NCI-H2196 (cell line): ENCODE measurements at regions not wholly inside any gene's neighbourhood (a gene's known extent, or its start where the extent isn't known, plus 50 kb on each side); places are given as distances from the start of the nearest gene placed in this dataset.

ENCODE experiments used
- DNase-seq: peaks from one replicate; lab custom pipeline; 2025; ENCODE audit not compliant: unreplicated experiment; lab: John Stamatoyannopoulos, UW

DNA sequence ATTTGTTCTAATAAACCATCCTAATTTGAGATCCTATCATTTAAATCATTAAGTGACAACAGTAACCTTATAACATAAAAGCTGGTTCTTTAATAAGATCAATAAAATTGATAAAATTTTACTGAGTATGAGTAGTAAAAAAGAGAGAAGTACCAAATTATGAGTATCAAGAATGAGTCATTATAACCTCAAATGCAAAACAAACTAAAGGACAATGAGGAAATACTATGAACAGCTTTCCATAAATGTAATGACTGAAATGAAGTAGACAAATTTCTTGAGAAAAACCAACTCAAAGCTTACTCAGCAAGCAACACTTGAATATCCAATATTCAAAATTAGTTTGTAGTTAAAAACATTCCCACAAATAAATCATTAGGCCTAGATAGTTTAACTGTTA is 433.0 kb downstream of the ZEB2 start:
- no peak for DNase-seq

DNA sequence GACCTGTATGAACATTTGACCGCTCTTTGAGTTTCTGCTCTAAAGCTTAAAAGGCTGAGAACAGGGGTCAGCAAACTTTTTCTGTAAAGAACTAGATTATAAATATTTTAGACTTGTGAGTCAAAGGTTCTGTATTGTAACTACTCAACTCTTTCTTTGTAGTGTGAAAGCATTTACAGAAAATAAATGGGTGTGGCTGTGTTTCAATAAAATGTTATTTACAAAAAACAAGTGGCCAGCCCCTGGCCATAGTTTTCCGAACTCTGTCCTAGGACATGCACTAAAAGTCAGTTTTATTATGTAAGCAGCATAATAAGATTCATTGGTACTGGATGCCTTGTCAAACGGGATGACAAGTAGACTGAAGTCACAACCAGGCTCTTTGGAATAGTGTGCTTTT is 434.9 kb downstream of the ZEB2 start:
- DNase-seq, result no peak

DNA sequence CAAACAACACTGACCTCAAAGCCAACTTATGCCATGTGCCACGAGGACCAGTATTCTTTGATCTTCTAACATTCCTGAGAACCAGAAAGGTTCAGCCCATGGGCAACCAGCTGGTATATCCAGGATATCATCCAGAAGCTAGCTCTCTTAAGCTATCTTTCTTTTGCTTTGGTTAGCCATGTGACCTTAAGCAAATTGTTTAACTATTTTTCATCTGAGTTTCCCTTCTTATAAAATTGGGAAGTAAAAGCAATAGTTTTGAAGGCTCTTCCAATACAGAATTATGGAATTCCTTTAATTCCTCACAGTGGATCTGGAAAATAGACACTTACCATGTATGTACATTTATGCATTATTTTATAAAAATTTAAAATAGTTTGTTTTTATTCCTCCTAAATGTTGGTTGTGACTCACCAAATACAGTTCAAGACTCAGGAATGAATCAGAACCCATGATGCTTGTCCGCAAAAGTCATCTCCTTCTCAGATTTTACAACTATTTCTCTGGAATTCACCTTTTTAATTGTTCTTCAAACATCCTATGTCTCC is 435.7 kb downstream of the ZEB2 start:
- no peak for DNase-seq

DNA sequence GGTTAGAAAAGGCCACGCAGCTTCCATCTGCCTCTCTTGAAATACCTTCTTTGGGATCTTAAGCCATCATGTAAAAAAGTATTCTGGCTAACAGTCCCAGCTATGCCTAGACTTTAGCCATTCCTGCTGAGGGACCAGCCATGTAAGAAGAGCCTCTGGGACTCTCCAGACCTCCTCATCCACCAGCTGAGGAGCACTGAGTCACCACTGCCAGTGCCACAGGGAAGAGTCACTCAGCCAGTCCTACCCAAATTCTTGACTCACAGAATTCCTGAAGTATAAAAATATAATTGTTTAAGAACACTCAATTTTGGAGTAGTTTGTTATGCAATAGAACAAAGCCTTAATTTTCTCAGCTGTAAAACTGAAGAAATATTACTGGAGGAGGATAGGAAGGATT is 436.7 kb downstream of the ZEB2 start:
- DNase-seq, result no peak

DNA sequence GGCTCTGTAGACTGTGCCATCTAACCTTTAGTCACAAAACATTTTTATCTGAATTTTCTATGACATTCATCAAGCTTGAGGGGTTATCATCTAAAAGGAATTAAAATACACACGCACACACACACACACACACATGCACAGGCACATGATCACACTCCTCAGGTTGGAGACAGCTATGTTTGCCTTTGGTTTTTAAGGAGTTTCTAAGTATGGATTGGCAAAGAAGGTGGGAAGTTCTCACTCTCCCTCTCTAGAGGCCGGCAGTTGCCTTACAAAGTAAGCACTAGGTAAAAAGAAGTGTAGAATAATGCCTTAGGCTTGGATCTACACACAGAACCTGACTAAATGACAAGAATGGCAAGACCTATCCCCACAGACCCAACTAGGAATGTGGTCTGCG is 437.1 kb downstream of the ZEB2 start:
- DNase-seq, result no peak

DNA sequence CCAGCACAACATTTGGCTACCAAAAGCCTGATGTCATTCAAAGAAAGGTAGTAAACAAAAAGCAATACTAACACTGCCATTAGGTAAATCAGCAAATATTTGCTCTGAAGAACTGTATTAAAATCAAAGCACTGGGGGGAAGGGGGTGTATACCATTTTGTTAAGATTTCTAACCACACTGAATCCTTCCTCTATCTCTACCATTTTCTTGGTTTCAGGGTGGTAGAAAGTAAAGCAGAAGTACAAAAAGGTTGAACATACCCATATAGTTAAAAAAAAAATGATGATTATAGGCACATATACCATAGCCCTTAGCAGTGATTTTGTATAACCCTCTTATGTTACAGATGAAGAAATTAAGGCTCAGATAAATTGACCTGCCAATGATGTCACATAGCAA is 437.6 kb downstream of the ZEB2 start:
- DNase-seq, result no peak

DNA sequence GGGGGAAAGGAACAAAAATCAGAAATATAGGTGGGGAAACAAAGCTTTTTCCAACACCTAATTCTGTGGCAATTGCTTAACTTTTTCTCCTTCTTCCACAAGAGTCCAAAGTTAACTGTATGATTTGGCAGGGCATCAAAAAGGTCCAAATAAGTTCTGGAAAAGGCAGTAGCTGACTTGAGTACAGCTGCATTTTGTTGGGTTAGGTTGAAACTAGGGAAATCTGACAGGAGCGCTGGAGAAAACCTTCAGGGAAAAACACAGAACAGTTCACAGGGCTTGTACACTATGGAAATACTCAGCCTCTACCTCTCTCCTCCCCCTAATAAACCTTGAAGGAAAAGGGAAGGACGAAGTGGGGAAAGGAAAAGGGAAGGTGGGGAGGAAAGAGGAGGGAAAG is 438.6 kb downstream of the ZEB2 start:
- no peak for DNase-seq

DNA sequence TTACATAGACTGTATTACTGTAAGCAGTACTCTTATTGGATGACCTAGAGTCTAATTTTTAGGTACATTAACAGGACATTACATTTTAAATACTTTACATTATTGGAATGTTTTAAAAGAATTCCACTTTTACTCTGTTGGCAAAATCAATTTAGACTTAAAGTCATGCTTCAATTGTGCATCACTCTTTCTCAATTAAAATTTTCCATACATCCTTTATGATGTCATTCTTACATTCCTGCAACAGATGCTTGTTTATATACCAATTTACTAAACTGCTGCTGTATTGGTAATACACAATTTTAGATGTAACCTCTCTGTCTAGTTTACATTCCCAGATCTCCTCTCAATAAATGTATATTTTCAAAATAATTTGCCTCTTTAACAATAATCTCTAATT is 440.1 kb downstream of the ZEB2 start:
- DNase-seq, result no peak

DNA sequence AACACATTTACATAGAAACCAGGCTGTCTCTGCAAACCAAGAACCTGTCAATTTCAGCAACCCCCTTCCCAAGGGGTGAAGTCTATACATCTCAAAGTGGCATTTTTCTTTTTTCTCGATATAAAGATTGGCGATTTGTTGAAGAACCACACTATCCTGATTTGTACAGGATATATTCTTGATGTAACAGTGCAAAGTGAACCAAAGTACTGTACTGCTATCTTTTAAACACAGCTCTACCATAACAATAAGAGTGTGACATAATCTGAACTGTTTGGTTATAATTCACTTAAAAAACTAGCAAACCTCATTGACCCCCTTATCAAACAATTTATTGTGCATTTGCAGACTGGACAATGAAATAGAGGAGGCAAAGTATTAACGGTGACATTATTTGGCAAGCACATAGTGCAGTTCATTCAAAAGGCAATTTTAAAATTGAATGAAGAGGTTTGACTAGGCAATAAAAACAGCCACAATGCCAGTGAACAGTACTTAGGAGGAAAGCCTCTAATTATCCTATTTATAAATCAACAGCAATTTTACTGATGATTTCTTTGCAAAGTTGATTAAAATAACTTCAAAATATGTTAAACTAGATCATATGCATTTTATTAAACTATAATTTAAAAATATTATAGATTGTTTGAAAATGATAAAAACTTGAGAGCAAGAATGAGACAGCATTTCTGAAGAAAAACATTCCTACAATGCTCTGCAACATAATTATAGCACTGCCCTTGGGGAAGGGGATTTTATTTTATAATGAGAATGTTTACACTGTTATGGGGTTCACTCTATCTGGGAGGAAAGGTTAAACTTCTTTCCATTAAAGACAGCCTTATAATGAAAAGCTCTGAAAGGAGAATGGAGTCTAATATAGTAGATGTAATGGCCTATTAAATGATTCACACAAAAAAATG is 440.9 kb downstream of the ZEB2 start:
- no peak for DNase-seq

DNA sequence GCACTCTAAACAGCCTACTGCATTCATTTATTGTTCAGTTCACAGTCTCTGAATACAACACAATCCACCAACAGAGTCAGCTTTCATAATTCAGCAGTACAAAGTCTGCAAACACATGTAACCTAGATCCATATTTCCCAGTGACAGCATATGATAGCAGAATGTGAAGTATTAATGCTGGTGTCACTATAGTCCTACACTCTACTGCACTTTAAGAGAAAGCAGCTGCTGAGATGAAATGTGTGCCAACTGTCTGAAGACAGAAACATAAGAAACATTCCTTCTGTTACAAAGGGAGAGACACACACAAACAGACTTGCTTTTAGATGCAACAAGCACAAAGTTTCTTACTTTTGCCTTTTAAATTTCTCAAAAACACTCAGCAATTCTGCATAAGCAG is 441.8 kb downstream of the ZEB2 start:
- no peak for DNase-seq

DNA sequence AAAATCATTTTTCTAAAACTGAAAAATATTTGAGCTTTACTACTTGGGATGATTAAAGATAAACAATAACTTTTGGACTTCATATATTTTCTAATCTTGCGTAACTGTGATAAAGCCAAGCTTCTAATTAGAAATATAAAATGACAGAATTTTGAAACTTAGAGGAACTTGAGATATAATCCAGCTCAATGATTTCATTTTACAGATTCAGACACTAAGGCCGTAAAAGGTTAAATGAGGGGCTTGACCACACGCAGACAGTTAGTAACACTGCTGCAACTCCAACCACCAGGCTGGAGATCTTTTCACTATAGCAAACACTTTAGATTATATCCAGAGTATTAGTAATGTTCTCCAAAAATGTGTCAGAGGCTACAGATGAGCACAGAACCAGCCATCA is 445.5 kb downstream of the ZEB2 start:
- no peak for DNase-seq

DNA sequence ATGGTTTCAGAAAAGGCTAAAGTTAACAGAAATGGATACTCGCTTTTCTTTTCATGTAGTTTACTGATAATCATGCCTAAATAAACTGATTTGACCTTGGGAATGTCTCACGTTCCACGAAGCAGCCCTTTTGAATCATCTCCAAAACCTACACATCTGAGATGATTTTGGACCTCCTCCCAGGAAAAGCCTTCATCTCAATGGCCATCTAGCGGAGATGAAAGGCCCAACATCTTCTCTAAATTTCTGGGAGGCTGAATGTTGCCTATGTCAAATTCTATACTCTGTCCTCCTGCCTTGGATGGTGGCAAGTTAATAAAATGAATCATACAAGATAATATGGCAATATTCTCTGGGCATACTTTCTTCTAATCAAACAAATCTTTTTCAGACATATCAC is 448.5 kb downstream of the ZEB2 start:
- DNase-seq, result no peak

DNA sequence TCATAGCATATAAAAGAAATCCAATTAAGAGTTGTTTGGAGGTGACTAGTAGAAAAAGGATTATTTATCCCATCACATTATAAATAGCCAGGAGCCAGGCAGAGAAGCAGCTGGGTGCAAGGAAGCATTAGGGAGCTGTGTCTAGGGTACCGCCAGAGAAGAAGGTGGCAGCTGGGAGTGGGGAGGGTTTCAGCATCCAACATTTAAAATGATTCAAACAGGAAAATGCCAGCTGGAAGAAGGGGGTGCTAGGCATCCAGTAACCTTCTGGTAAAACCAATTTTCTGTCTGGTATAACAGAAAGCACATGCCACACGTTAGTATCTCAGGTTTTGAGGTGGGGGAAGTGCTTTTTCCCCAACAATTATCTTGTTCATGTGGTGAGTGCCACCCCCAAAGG is 452.4 kb downstream of the ZEB2 start:
- no peak for DNase-seq

DNA sequence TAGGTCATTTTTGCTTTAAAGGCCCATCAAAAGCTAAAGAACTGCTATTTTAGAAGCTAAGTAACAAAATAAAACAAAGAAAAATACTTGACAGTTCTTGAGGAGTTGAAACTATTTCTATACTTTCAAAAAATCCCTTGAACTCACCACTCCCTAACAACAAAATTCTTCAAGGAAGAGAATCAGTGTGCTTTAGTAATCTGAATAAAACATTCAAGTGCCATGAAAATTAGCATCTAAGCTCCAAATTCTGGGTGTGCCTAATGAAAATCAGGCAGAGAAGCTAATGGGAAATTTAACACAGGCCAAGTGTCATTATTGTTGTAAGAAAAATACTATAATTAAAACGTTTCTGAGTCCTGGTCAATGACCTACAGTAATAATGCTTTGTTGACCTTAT is 456.3 kb downstream of the ZEB2 start:
- no peak for DNase-seq

DNA sequence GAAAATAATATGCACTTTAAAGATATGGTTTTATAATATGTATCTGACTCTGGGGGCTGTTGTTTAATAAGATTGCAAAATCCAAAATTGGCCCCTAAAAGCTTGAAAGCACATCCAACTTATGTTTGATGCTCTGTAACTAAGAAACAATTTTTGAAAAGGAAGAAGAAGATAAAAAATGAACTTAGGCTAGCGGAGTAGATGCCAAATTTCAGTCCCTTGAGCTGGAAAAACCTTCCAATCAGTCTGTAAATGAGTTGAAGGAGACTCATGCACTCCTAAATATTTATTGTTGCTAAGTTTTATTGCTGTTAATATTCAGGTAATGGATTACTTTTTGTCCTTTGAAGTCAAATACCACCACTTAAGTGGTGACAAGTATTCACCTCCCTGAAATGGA is 465.0 kb downstream of the ZEB2 start:
- no peak for DNase-seq

DNA sequence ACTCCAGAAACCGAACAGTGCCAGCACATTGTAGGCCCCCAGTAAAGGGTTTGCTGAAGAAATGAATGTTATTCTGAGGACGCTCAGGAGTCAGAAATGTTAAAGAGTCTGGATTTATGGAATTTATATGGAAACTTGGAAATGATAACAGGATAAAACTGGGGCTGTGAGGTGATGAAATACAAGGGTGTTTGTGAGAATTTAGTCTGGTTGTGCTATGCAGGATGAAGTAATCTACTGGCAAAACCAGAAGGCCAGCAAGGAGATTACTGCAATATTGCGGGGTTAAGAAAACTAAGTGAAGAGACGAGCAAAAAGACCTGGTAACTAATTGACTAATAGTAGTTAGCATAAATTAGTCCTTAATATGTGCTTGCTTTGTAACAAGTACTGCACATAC is 467.8 kb downstream of the ZEB2 start:
- no peak for DNase-seq

DNA sequence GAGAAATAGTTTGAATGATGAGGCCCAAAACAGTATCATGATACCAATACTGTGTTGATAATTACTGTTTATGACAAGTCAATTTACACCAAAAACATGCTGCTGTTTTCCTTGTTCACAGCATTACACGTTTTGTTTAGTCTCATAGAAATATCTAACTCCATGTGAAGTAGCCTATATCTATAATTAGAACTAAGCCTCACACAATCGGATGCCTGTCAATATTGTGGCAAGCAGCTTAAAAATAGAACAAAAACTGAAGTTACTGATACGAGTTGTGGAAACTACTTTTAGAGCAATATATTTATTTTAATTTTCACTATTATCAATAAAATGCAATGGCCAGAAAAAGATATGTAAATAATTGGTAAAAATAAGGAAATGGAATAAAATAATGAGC is 470.8 kb downstream of the ZEB2 start:
- no peak for DNase-seq

DNA sequence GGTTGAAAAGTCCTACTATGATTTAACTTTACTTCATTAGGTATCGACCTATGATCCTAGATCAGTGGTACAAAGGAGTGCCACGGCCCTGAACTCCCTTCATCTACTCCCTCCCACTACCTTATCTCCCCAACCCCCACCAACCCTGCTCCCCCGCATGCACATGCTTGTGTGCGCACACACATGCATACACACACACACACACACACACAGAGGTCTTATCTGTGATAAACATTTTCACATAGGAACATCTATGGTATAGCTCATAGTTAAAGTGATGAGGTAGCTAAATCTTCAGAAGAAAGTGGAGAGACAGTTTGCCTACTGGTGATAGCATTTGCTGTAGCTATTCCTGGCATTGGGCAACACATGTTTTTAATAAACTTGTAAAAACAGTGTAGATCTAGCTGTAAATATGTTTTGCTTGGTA is 471.3 kb downstream of the ZEB2 start:
- no peak for DNase-seq

DNA sequence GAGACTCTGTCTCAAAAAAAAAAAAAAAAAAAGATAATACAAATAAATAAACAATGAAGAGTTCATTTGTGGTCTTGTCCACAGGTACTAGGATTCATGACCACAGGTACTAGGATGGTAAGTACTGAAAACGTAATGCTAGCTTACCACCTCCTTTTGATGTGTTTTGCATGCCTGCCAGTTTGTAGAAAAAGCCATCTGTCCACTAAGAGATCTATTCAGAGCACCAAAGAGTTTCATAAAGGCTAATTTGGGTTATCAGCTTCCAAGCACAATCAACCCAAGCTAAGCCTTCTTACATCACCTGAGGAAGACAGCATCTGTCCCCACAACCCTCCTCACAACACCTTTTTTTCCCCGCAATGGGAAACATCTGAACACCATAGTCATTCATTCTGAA is 477.2 kb downstream of the ZEB2 start:
- no peak for DNase-seq

DNA sequence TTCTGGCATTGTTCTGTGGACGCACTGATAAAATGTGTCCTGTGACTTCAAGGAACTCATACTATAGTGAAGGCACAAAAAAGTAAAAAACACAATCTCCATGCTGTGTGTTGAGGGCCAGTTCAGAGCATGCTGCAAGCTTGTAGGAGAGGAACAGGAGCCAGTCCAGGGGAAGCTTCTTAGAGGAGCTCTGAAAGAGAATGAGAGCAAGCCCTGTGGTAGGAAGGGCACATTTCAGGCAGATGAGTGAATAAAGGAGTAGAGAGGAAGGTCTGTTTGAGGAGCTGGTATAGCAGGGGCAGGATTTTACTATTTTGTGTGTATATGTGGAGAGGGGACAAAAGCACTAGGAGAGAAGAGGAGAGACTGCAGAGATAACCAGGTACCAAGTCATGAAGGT is 478.3 kb downstream of the ZEB2 start:
- DNase-seq, result no peak

DNA sequence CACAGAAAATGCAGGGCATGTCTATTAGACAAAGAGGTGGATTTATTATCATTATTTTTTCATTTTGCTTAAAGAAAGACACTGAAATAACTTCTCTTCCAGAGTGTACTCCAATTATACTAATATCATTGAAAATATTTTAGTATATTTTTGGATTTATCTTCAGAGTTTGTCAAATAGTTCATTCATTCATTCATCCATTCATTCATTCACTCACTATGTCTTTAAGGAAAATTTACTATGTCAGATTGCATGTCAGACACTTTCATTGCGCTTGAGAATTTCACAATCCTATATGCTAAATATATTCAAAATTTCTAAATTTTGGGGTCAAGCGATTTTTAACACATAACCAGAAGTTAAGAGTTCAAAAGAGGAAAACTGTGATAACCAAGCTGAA is 479.1 kb downstream of the ZEB2 start:
- DNase-seq, result no peak

DNA sequence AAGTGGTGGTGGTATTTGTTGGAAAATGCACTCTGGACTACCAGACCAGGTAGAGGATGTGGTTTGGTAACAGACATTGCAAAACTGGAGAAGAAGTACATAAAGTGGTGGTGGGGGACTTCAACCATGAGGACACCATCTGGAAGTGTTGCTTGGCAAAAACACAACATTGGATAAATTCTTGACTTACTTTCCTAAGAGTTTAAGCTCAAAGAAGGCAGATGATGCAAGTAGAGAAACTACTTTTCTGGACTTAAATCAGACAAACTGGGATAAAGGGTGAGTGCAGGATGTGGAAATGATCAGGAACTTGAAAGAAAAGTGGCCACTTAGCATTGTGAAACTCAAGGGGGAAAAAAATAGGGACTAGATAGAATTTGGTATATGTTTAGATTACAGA is 487.4 kb downstream of the ZEB2 start:
- DNase-seq, result no peak

DNA sequence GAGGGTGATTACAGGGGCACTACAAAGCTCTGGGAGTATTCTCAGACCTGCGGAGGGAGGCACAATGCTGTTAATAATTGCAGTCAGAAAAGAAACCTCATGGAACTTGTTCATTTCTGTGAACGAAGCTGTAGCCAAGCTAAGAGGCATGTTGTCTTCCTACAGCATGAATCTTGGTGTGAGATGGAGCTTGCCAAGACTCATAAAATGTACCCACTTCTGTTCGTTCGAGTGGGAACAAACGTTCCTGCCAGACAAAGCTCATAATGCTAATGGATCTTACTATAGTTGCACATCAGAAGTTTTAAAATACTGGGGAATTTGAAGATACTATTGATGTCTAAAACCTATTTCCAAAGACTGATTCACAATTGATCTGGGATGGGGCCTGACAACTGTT is 489.1 kb downstream of the ZEB2 start:
- DNase-seq, result no peak
